AG04449 (cell line): ENCODE measurements at regions not wholly inside any gene's neighbourhood (a gene's known extent, or its start where the extent isn't known, plus 50 kb on each side); places are given as distances from the start of the nearest gene placed in this dataset.
A peak's percentile ranks its signal among the peaks of the same experiment; 100 is the strongest.

Experiments used
- CTCF ChIA-PET: fragments of 350-600 bp; formaldehyde crosslinking; extraction: SDS; loops from one replicate; lab custom pipeline; 2021; ENCODE audit warnings: antibody characterized with exemption; lab: Yijun Ruan, JAX
- POLR2A ChIA-PET: fragments of 400-600, 350-600 bp; formaldehyde crosslinking; extraction: SDS; loops from one replicate; lab custom pipeline; 2020; ENCODE audit warnings: antibody characterized with exemption, inconsistent platforms; lab: Yijun Ruan, JAX
- DNase-seq: peaks from one replicate; pipeline ENCODE4 v3.0.0-alpha.2; 2010; ENCODE audit warnings: low read depth, low spot score
- H3K4me3 ChIP-seq: 2 replicates; pipeline ENCODE4 v1.5.1; 2011; ENCODE audit warnings: low read depth, mild to moderate bottlenecking, control low read depth, low read length
- CTCF ChIP-seq: IDR thresholded peaks from one replicate; pipeline ENCODE4 v1.5.1; 2011; ENCODE audit warnings: mild to moderate bottlenecking, moderate library complexity, low read length, control low read depth, inconsistent platforms; ENCODE audit not compliant: insufficient read depth; ENCODE audit errors: missing control alignments

- ChIA-PET CTCF (interaction anchor here (1.4 to 2.8 kb wide), 3 partner anchors 13 to 659 kb away, joined by 4 to 12 read pairs (median 5); no protein-coding TSS in a partner anchor), POLR2A (no interaction called here)
- TF ChIP-seq CTCF: peak; percentile 41
- no peak for DNase-seq
- H3K4me3 ChIP-seq: no peak overlapping the region
Observed at GRCh38 chr1:17922833-17923232, 167.7 kb downstream of the ACTL8 start.

- no peak for TF ChIP-seq CTCF
- DNase-seq: no peak
- CTCF ChIA-PET: interaction anchor here (1.3 to 2.8 kb wide), 4 partner anchors 14 to 658 kb away, joined by 3 to 12 read pairs (median 4); no protein-coding TSS in a partner anchor
- POLR2A ChIA-PET: no interaction called here
- H3K4me3 ChIP-seq: no peak overlapping the region
Observed at GRCh38 chr1:17923666-17924065, 168.5 kb downstream of the ACTL8 start.

- no peak for TF ChIP-seq CTCF
- ChIA-PET CTCF (interaction anchor here (1.3 to 2.8 kb wide), 2 partner anchors 176 to 270 kb away, joined by 3 to 12 read pairs; no protein-coding TSS in a partner anchor), POLR2A (interaction anchor here (0.6 kb wide), 1 partner anchor 176 kb away, joined by 3 read pairs; no protein-coding TSS in a partner anchor)
- DNase-seq: no peak
- H3K4me3 ChIP-seq: no peak overlapping the region
Observed at GRCh38 chr1:17924578-17924977, 169.4 kb downstream of the ACTL8 start.

- DNase-seq: no peak
- H3K4me3 ChIP-seq: no peak overlapping the region
- ChIA-PET POLR2A (no interaction called here), CTCF (no interaction called here)
- TF ChIP-seq CTCF: no peak
Observed at GRCh38 chr1:17925290-17926237, 170.4 kb downstream of the ACTL8 start.

- no peak for DNase-seq
- H3K4me3 ChIP-seq: no peak overlapping the region
- CTCF ChIA-PET: no interaction called here
- POLR2A ChIA-PET: no interaction called here
- no peak for TF ChIP-seq CTCF
Observed at GRCh38 chr1:17926906-17927305, 171.8 kb downstream of the ACTL8 start.

- POLR2A ChIA-PET: no interaction called here
- no peak for TF ChIP-seq CTCF
- no peak for DNase-seq
- no peak overlapping the region for H3K4me3 ChIP-seq
- CTCF ChIA-PET: interaction anchor here (1.0 kb wide), 1 partner anchor 273 kb away, joined by 3 read pairs; no protein-coding TSS in a partner anchor
Observed at GRCh38 chr1:17927952-17928351, 172.8 kb downstream of the ACTL8 start.
